ENCODE measurements at regions not wholly inside any gene's neighbourhood (a gene's known extent, or its start where the extent isn't known, plus 50 kb on each side); places are given as distances from the start of the nearest gene placed in this dataset.

- TF ChIP-seq CTCF (IDR thresholded peaks at IDR 0.05): no peak
- no peak for TF ChIP-seq POLR2A (IDR thresholded peaks at IDR 0.05)
- TF ChIP-seq EP300 (IDR thresholded peaks at IDR 0.05): no peak
- TF ChIP-seq POLR2AphosphoS5 (IDR thresholded peaks at IDR 0.05): no peak
Measured at GRCh38 chr13:100986571-100986970, 312.0 kb upstream of the TMTC4 start.
